ENCODE measurements at regions not wholly inside any gene's neighbourhood (a gene's known extent, or its start where the extent isn't known, plus 50 kb on each side); places are given as distances from the start of the nearest gene placed in this dataset.
"Not testable (repeated sequence)": the region's sequence is repeated elsewhere in the genome, so short reads cannot be mapped to it uniquely, and the experiment has no call there.

GRCh38 chr14:101292448-101292847 lies 268.8 kb upstream of the DIO3 start:
- H3K36me3 ChIP-seq, result no peaks in the 10 kb centered on the region
- H3K27me3 ChIP-seq, result peaks cover 12% of the 10 kb centered on the region
- no peak overlapping the region for H3K4me3 ChIP-seq
- no peak overlapping the region for H3K27ac ChIP-seq
- TF ChIP-seq EP300 (IDR thresholded peaks at IDR 0.05) (no peak), POLR2AphosphoS5 (IDR thresholded peaks at IDR 0.05) (no peak), CTCF (IDR thresholded peaks at IDR 0.05) (no peak), POLR2A (IDR thresholded peaks at IDR 0.05) (no peak)
- peaks cover 3% of the 10 kb centered on the region for H3K9me3 ChIP-seq
- peaks cover 6% of the 10 kb centered on the region for H3K4me1 ChIP-seq
- no peak for DNase-seq (ENCODE audit: low spot score in 2 of 2)
- 57% methylated on average over 5 of the region's 5 CpGs for WGBS

GRCh38 chr14:101293605-101294004 lies 267.7 kb upstream of the DIO3 start:
- Histone ChIP-seq H3K27me3 (peaks cover 4% of the 10 kb centered on the region), H3K27ac (no peak overlapping the region), H3K4me1 (no peaks in the 10 kb centered on the region), H3K9me3 (peaks cover 3% of the 10 kb centered on the region), H3K4me3 (no peak overlapping the region), H3K36me3 (no peaks in the 10 kb centered on the region)
- TF ChIP-seq POLR2A (IDR thresholded peaks at IDR 0.05) (no peak), EP300 (IDR thresholded peaks at IDR 0.05) (no peak), CTCF (IDR thresholded peaks at IDR 0.05) (no peak), POLR2AphosphoS5 (IDR thresholded peaks at IDR 0.05) (no peak)
- no peak for DNase-seq (ENCODE audit: low spot score in 2 of 2)

- Histone ChIP-seq H3K36me3 (no peaks in the 10 kb centered on the region), H3K27ac (no peak overlapping the region), H3K9me3 (peaks cover 3% of the 10 kb centered on the region), H3K4me1 (no peaks in the 10 kb centered on the region), H3K27me3 (peaks cover 2% of the 10 kb centered on the region), H3K4me3 (no peak overlapping the region)
- no peak for DNase-seq (ENCODE audit: low spot score in 2 of 2)
- TF ChIP-seq EP300 (IDR thresholded peaks at IDR 0.05), result no peak
- no peak for TF ChIP-seq POLR2A (IDR thresholded peaks at IDR 0.05)
- TF ChIP-seq CTCF (IDR thresholded peaks at IDR 0.05), result no peak
- no peak for TF ChIP-seq POLR2AphosphoS5 (IDR thresholded peaks at IDR 0.05)
- WGBS, result 57% methylated on average over 1 of the region's 1 CpG
These were observed 267.2 kb upstream of the DIO3 start for GRCh38 chr14:101294136-101294535.

GRCh38 chr14:101299781-101300180 lies 261.5 kb upstream of the DIO3 start:
- H3K27ac ChIP-seq; DNase-seq (ENCODE audit: low spot score in 2 of 2); H3K4me3 ChIP-seq; H3K4me1 ChIP-seq; H3K27me3 ChIP-seq; H3K9me3 ChIP-seq; H3K36me3 ChIP-seq: not testable (repeated sequence)
- 47% methylated on average over 4 of the region's 4 CpGs for WGBS

GRCh38 chr14:101301011-101301410 lies 260.3 kb upstream of the DIO3 start:
- no peak for DNase-seq (ENCODE audit: low spot score in 2 of 2)
- H3K4me3 ChIP-seq, result no peak overlapping the region
- H3K36me3 ChIP-seq, result no peaks in the 10 kb centered on the region
- no peak for TF ChIP-seq POLR2A (IDR thresholded peaks at IDR 0.05)
- no peak for TF ChIP-seq EP300 (IDR thresholded peaks at IDR 0.05)
- TF ChIP-seq CTCF (IDR thresholded peaks at IDR 0.05), result no peak
- TF ChIP-seq POLR2AphosphoS5 (IDR thresholded peaks at IDR 0.05), result no peak
- WGBS, result 64% methylated on average over 2 of the region's 2 CpGs
- H3K4me1 ChIP-seq, result no peaks in the 10 kb centered on the region
- H3K27ac ChIP-seq, result no peak overlapping the region
- H3K9me3 ChIP-seq, result peaks cover 3% of the 10 kb centered on the region
- no peaks in the 10 kb centered on the region for H3K27me3 ChIP-seq

- H3K4me3 ChIP-seq; H3K27me3 ChIP-seq; H3K36me3 ChIP-seq; H3K4me1 ChIP-seq; H3K27ac ChIP-seq; DNase-seq (ENCODE audit: low spot score in 2 of 2); H3K9me3 ChIP-seq: not testable (repeated sequence)
- 100% methylated on average over 2 of the region's 2 CpGs for whole genome bisulfite sequencing
These were observed 254.1 kb upstream of the DIO3 start for GRCh38 chr14:101307162-101307561.

- WGBS, result 72% methylated on average over 7 of the region's 7 CpGs
- H3K36me3 ChIP-seq; H3K27ac ChIP-seq; H3K9me3 ChIP-seq; DNase-seq (ENCODE audit: low spot score in 2 of 2); H3K4me3 ChIP-seq; H3K27me3 ChIP-seq; H3K4me1 ChIP-seq: not testable (repeated sequence)
These were observed 250.1 kb upstream of the DIO3 start for GRCh38 chr14:101311186-101311585.

Measured in suprapubic skin (tissue), 4 donors.